Vagina (tissue), 2 donors: ENCODE measurements at regions not wholly inside any gene's neighbourhood (a gene's known extent, or its start where the extent isn't known, plus 50 kb on each side); places are given as distances from the start of the nearest gene placed in this dataset.

Source experiments
- DNase-seq, 2 donors: peaks; one replicate each; pipeline ENCODE4 v3.0.0-alpha.2; 2017; ENCODE audit errors: extremely low spot score in 2 of 2
- H3K27ac ChIP-seq: fragments of 200-600 bp; sonication (generic); one replicate; pipeline ENCODE4 v1.5.1; 2019
- H3K27me3 ChIP-seq: fragments of 200-600 bp; sonication (generic); one replicate; pipeline ENCODE4 v1.5.1; 2019
- H3K36me3 ChIP-seq, 2 donors: fragments of 200-600 bp; sonication (generic); one replicate each; pipeline ENCODE4 v1.5.1; 2017 to 2019
- H3K4me1 ChIP-seq: fragments of 200-600 bp; sonication (generic); one replicate; pipeline ENCODE4 v1.5.1; 2019
- H3K4me3 ChIP-seq, 2 donors: fragments of 200-600 bp; sonication (generic); 1 replicate in 1 of 2; 2 replicates in 1 of 2; pipeline ENCODE4 v1.5.1; 2016 to 2019
- H3K9me3 ChIP-seq: fragments of 200-600 bp; sonication (generic); one replicate; pipeline ENCODE4 v1.5.1; 2019
- POLR2A ChIP-seq, 2 donors: fragments of 450-650 bp; IDR thresholded peaks; one replicate each; pipeline ENCODE4 v1.6.1; 2017; ENCODE audit warnings: antibody characterized with exemption in 2 of 2, mild to moderate bottlenecking in 2 of 2, moderate library complexity in 2 of 2
- POLR2AphosphoS5 ChIP-seq, 2 donors: sonication (generic); formaldehyde crosslinking; IDR thresholded peaks; one replicate each; pipeline ENCODE4 v1.9.0; 2017; ENCODE audit warnings: antibody characterized with exemption in 2 of 2, mild to moderate bottlenecking in 2 of 2, low read depth in 1 of 2; ENCODE audit not compliant: insufficient read depth in 1 of 2
- intact Hi-C: fragments of 100-400 bp; cut with DNase I; formaldehyde crosslinking; loops from one replicate; pipeline ENCODE4 v1.15.1; 2023
- TF ChIP-seq, protein P1 (sequence below), 3 experiments: fragments of 450-650 bp in 2 of 3; fragments of 200-600 bp in 1 of 3; sonication (generic) in 1 of 3; IDR thresholded peaks; one replicate each; pipeline ENCODE4 v1.5.1; 2017 to 2019; ENCODE audit warnings: antibody characterized with exemption in 3 of 3, mild to moderate bottlenecking in 2 of 3, moderate library complexity in 2 of 3

- DNase-seq: no peak
- Histone ChIP-seq H3K9me3 (no peaks in the 10 kb centered on the region), H3K4me3 (no peak overlapping the region), H3K27me3 (no peaks in the 10 kb centered on the region), H3K4me1 (no peaks in the 10 kb centered on the region), H3K27ac (no peak overlapping the region), H3K36me3 (no peaks in the 10 kb centered on the region)
- intact Hi-C loops: no loop called here
- no peak for TF ChIP-seq POLR2AphosphoS5 (IDR thresholded peaks at IDR 0.05; ENCODE audit: insufficient read depth in 1 of 2, low read depth in 1 of 2)
Measured at GRCh38 chr11:129631201-129631600, 184.4 kb upstream of the TMEM45B start.

DNA sequence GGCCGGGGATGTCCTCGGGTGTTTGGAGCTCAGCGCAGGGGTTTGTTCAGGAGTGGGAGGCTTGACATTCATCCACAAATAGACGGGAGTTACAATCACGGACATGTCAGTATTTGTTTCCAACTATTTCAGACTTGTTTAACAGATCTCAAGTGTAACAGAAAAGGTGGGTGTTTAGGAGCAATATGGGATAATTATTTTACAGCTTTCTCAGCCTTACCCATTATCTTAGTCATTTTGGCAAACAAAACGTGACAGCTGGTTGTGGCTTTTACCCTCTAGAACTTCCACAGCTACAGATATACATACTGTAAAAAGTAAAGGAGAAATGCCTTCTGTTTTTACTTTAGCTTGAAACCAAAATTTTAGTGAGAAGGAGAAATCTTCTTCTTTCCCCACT, 178.7 kb upstream of the TMEM45B start:
- Histone ChIP-seq H3K36me3 (no peaks in the 10 kb centered on the region), H3K4me3 (no peak overlapping the region), H3K27me3 (no peaks in the 10 kb centered on the region), H3K27ac (no peak overlapping the region), H3K9me3 (no peaks in the 10 kb centered on the region), H3K4me1 (peaks cover 18% of the 10 kb centered on the region)
- TF ChIP-seq, protein P1, sequence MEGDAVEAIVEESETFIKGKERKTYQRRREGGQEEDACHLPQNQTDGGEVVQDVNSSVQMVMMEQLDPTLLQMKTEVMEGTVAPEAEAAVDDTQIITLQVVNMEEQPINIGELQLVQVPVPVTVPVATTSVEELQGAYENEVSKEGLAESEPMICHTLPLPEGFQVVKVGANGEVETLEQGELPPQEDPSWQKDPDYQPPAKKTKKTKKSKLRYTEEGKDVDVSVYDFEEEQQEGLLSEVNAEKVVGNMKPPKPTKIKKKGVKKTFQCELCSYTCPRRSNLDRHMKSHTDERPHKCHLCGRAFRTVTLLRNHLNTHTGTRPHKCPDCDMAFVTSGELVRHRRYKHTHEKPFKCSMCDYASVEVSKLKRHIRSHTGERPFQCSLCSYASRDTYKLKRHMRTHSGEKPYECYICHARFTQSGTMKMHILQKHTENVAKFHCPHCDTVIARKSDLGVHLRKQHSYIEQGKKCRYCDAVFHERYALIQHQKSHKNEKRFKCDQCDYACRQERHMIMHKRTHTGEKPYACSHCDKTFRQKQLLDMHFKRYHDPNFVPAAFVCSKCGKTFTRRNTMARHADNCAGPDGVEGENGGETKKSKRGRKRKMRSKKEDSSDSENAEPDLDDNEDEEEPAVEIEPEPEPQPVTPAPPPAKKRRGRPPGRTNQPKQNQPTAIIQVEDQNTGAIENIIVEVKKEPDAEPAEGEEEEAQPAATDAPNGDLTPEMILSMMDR (IDR thresholded peaks at IDR 0.05): no peak
- TF ChIP-seq POLR2AphosphoS5 (IDR thresholded peaks at IDR 0.05; ENCODE audit: insufficient read depth in 1 of 2, low read depth in 1 of 2) (no peak), POLR2A (IDR thresholded peaks at IDR 0.05) (no peak)
- intact Hi-C loops: no loop called here
- DNase-seq: no peak

DNA sequence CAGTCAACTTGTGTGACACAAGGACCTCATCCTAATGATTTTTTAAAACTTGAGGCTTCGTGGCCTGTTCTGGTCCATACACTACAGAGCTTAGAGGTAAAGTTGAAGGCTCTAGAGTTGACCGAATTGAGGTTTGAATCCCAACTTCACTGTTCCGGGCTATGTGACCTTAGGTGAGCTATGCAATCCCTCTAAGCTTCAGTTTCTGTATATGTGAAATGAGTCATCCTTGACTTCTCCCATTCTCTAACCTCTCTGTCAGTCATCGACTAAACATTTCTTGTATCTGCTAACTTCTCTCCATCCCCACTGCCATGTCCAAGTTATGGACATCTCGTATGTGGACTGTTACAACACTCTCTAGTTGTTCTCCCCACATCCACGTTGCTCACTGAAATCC, 178.2 kb upstream of the TMEM45B start:
- no peak overlapping the region for H3K27ac ChIP-seq
- TF ChIP-seq POLR2A (IDR thresholded peaks at IDR 0.05): no peak

DNA sequence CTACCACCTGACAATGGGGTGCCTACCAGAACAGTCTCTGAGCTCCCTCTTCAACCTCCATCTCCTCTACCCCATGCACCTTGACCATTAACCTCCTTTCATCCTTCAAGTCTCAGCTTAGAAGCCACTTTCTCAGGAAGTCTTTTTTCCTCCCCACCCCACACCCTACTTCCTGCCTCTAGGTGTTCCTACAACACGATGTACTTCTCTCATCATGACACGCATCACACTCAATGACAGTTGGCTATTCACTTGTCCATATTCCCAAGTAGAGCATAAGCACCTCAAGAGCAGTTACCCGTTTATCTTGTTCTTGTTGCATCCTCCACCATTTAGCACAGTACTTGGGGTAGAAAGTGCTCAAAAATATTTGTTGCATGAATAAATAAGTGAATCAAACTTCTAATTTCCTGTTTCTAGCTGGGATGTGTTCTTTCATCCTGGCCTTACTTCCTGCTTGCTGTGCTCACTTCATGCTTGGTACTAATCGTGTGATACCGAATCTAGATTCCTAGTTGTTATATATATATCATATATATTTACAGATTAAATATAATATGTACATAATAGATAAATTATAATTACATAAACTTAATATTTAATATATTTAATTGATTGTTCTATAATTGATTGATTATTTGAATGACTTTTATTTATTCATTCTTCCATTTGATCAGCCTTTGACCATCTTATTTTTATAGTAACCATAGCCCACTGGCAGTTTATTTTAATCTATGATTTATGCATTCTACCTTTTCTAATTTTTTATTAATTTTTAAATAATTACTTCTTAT, 177.5 kb upstream of the TMEM45B start:
- Histone ChIP-seq H3K4me1 (peaks cover 18% of the 10 kb centered on the region), H3K36me3 (no peaks in the 10 kb centered on the region), H3K27ac (no peak overlapping the region), H3K4me3 (no peak overlapping the region), H3K9me3 (no peaks in the 10 kb centered on the region), H3K27me3 (no peaks in the 10 kb centered on the region)
- TF ChIP-seq POLR2A (IDR thresholded peaks at IDR 0.05): no peak
- TF ChIP-seq, protein P1 (IDR thresholded peaks at IDR 0.05): no peak
- TF ChIP-seq POLR2AphosphoS5 (IDR thresholded peaks at IDR 0.05; ENCODE audit: insufficient read depth in 1 of 2, low read depth in 1 of 2): no peak
- DNase-seq: no peak
- intact Hi-C loops: no loop called here

More for the DNA sequence above, 178.2 kb upstream of the TMEM45B start:
- no peaks in the 10 kb centered on the region for H3K36me3 ChIP-seq
- DNase-seq: no peak
- peaks cover 18% of the 10 kb centered on the region for H3K4me1 ChIP-seq
- intact Hi-C loops: no loop called here
- H3K9me3 ChIP-seq: no peaks in the 10 kb centered on the region
- H3K4me3 ChIP-seq: no peak overlapping the region
- no peaks in the 10 kb centered on the region for H3K27me3 ChIP-seq

- Histone ChIP-seq H3K27ac (no peak overlapping the region), H3K9me3 (no peaks in the 10 kb centered on the region), H3K36me3 (no peaks in the 10 kb centered on the region), H3K4me1 (peaks cover 18% of the 10 kb centered on the region), H3K4me3 (no peak overlapping the region), H3K27me3 (no peaks in the 10 kb centered on the region)
- TF ChIP-seq POLR2AphosphoS5 (IDR thresholded peaks at IDR 0.05; ENCODE audit: insufficient read depth in 1 of 2, low read depth in 1 of 2) (peak in 1 of 2 donors; percentile 89), POLR2A (IDR thresholded peaks at IDR 0.05) (no peak)
- TF ChIP-seq, protein P1 (IDR thresholded peaks at IDR 0.05): no peak
- no peak for DNase-seq
- intact Hi-C loops: no loop called here
Measured at GRCh38 chr11:129639300-129639699, 176.3 kb upstream of the TMEM45B start.

DNA sequence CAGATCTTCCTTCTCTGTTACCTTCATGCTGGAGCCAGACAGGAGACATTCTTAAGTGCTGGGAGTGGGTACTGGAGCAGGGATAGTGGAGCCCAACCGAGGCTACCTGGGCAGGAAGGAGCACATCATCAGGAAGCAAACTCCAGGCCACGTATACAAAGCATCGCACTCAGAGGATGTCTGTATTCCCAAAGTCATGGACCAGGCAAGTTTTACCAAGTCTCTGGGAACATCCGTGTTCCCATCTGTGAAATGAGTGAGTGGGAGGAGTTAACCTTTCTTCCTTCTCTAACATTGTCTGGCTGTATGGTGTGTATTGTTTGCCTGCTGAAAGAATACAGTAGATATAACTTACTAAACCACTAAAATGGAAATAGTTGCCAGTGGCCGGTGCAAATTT, 175.0 kb upstream of the TMEM45B start:
- TF ChIP-seq POLR2AphosphoS5 (IDR thresholded peaks at IDR 0.05; ENCODE audit: insufficient read depth in 1 of 2, low read depth in 1 of 2): no peak
- TF ChIP-seq, protein P1 (IDR thresholded peaks at IDR 0.05): no peak
- no peak for TF ChIP-seq POLR2A (IDR thresholded peaks at IDR 0.05)
- Histone ChIP-seq H3K4me1 (peaks cover 18% of the 10 kb centered on the region), H3K4me3 (no peak overlapping the region), H3K9me3 (no peaks in the 10 kb centered on the region), H3K36me3 (no peaks in the 10 kb centered on the region), H3K27me3 (no peaks in the 10 kb centered on the region), H3K27ac (no peak overlapping the region)
- DNase-seq: no peak
- intact Hi-C loops: no loop called here
